DOHH2 (cell line): ENCODE measurements at regions not wholly inside any gene's neighbourhood (a gene's known extent, or its start where the extent isn't known, plus 50 kb on each side); places are given as distances from the start of the nearest gene placed in this dataset.

Experiments
- H3F3A ChIP-seq: fragments of 200-600 bp; sonication (generic), shearing (Covaris generic); 2 replicates; pipeline ENCODE4 v1.6.0; 2016; ENCODE audit warnings: antibody characterized with exemption, mild to moderate bottlenecking; ENCODE audit not compliant: control insufficient read depth, insufficient read depth
- H3K27ac ChIP-seq: fragments of 200-600 bp; sonication (generic); 2 replicates; pipeline ENCODE4 v1.5.1; 2014; ENCODE audit warnings: low read depth, mild to moderate bottlenecking, low read length, moderate library complexity
- H3K27me3 ChIP-seq: fragments of 200-600 bp; sonication (generic); 2 replicates; pipeline ENCODE4 v1.6.1; 2014; ENCODE audit warnings: mild to moderate bottlenecking, low read length, mixed read lengths; ENCODE audit not compliant: control insufficient read depth
- H3K36me3 ChIP-seq: fragments of 200-600 bp; sonication (generic); 2 replicates; pipeline ENCODE4 v1.6.1; 2014; ENCODE audit warnings: mild to moderate bottlenecking, low read length, moderate library complexity, mixed read lengths; ENCODE audit not compliant: control insufficient read depth
- H3K4me1 ChIP-seq: fragments of 200-600 bp; sonication (generic); 2 replicates; pipeline ENCODE4 v1.6.1; 2014; ENCODE audit warnings: mild to moderate bottlenecking, low read length, mixed read lengths; ENCODE audit not compliant: control insufficient read depth
- H3K4me2 ChIP-seq: fragments of 200-600 bp; sonication (generic); 2 replicates; pipeline ENCODE4 v1.6.0; 2014; ENCODE audit warnings: mild to moderate bottlenecking, low read length, moderate library complexity
- H3K4me3 ChIP-seq: fragments of 200-600 bp; sonication (generic); 2 replicates; pipeline ENCODE4 v1.5.1; 2014; ENCODE audit warnings: mild to moderate bottlenecking, low read length, mixed read lengths
- H3K79me2 ChIP-seq: fragments of 200-600 bp; sonication (generic); 2 replicates; pipeline ENCODE4 v1.6.1; 2014; ENCODE audit warnings: mild to moderate bottlenecking, low read length, mixed read lengths; ENCODE audit not compliant: control insufficient read depth
- H3K9me2 ChIP-seq: fragments of 200-600 bp; sonication (generic); replicated peaks from 2 replicates; pipeline ENCODE4 v1.6.1; 2014; ENCODE audit warnings: mild to moderate bottlenecking, low read length, mixed read lengths; ENCODE audit not compliant: control insufficient read depth
- H3K9me3 ChIP-seq: fragments of 200-600 bp; sonication (generic); 2 replicates; pipeline ENCODE4 v1.6.1; 2014; ENCODE audit warnings: antibody characterized with exemption, low read length, mixed read lengths; ENCODE audit not compliant: control insufficient read depth, insufficient read depth
- H4K20me1 ChIP-seq: fragments of 200-600 bp; sonication (generic); 2 replicates; pipeline ENCODE4 v1.6.0; 2014; ENCODE audit warnings: low read depth, mild to moderate bottlenecking, antibody characterized with exemption, low read length, moderate library complexity; ENCODE audit not compliant: control insufficient read depth, insufficient read depth
- CTCF ChIP-seq: fragments of 200-600 bp; sonication (generic); IDR thresholded peaks from one replicate; pipeline ENCODE4 v1.5.1; 2014; ENCODE audit warnings: antibody characterized with exemption, mild to moderate bottlenecking, low read depth, low read length; ENCODE audit not compliant: poor library complexity, severe bottlenecking
- EZH2phosphoT487 ChIP-seq: fragments of 200-600 bp; sonication (generic); IDR thresholded peaks from 2 replicates; pipeline ENCODE4 v1.6.1; 2017; ENCODE audit warnings: borderline replicate concordance, mild to moderate bottlenecking, antibody characterized with exemption, low read length, moderate library complexity, mixed read lengths

- no peaks in the 10 kb centered on the region for H3K9me3 ChIP-seq
- H3K79me2 ChIP-seq = no peaks in the 10 kb centered on the region
- H3K9me2 ChIP-seq = no peaks in the 10 kb centered on the region
- H3K27ac ChIP-seq = no peak overlapping the region
- no peaks in the 10 kb centered on the region for H4K20me1 ChIP-seq
- no peaks in the 10 kb centered on the region for H3K4me1 ChIP-seq
- no peaks in the 10 kb centered on the region for H3K27me3 ChIP-seq
- TF ChIP-seq CTCF (no peak), EZH2phosphoT487 (no peak)
- no peak overlapping the region for H3K4me2 ChIP-seq
- H3K36me3 ChIP-seq = no peaks in the 10 kb centered on the region
- no peak overlapping the region for H3K4me3 ChIP-seq
- H3F3A ChIP-seq = no peaks in the 10 kb centered on the region
Measured at GRCh38 chr14:101507836-101508150, 53.5 kb upstream of the DIO3 start.

DNA sequence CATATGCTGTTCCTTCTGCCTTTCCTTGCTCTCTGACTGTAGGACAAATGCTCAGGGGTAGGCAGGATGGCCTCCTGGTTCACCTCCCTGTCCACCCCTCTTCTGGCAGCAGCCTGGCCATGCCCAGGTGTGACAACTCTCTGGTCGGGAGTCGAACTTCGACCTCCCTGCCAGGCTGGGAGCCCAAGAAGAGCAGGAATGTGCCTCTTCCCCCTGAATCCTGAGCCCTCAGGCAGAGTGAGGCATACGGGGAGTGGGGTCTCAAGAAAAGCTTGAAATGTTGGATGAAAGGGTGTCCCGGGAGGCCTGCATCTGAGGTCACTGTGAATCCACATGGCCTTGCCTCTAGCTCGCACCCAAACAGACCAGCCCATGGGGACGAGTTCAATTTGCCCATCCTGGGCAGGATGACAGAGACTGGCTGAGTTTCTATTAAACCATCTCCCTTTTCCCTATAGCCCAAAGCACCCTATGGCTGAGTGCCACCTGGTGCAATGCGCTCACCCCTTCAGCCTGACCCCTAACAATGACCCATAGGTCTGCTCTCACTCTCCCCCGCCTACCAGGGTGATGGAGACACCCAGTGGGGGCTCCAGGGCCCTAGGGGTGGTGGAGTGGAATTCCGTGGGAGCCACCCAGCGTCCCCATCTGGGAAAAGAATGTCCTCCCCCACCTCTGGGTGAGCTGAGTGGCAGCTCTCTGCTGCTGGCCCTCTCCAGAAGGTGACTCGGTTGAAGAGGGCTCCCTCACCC lies 52.9 kb upstream of the DIO3 start:
- no peak overlapping the region for H3K27ac ChIP-seq
- no peaks in the 10 kb centered on the region for H3K4me1 ChIP-seq
- no peak overlapping the region for H3K4me2 ChIP-seq

DNA sequence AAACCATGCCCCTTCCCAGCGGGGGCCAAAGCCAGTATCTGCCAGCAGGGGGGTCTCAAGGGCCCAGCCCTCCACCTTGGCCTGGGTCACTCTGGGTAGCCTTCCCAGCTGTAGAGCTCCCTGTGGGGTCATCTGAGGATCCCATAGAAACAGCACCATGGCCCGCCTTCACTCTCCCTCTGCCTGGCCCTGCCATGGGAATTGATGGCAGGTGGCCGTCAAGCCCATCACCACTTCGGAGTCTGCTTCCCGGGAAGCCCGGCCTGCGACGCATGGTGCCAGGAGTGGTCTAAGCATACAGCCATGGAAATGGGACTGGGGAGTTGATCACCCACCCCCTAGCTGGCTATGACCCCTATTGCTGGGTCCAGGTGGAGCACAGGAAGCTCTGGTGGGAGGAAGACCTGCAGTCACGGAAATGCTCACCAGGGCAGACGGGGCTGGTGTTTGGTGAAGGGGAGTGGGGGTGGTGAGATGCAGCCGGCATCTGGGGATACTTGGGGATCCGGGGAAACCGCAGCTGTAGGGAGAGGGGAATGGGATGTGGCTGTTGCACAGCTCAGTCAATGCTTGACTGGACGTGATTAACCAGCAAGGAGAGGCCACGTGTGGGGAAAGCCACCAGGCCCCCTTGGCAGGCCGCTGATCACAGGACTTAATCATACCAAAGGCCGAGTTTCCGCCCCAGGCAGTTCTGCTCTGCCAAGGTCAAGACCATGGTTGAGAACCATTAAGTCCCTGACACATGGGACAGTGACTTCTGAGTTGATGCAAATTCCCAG lies 52.2 kb upstream of the DIO3 start:
- H3K4me1 ChIP-seq = no peaks in the 10 kb centered on the region
- no peaks in the 10 kb centered on the region for H3K9me3 ChIP-seq
- no peaks in the 10 kb centered on the region for H4K20me1 ChIP-seq
- H3K27ac ChIP-seq = no peak overlapping the region
- no peak overlapping the region for H3K4me2 ChIP-seq
- H3K9me2 ChIP-seq = no peaks in the 10 kb centered on the region
- H3K4me3 ChIP-seq = no peak overlapping the region
- H3K36me3 ChIP-seq = no peaks in the 10 kb centered on the region
- H3K27me3 ChIP-seq = no peaks in the 10 kb centered on the region
- H3F3A ChIP-seq = no peaks in the 10 kb centered on the region
- TF ChIP-seq CTCF (no peak), EZH2phosphoT487 (no peak)
- no peaks in the 10 kb centered on the region for H3K79me2 ChIP-seq

More for the DNA sequence above, 52.9 kb upstream of the DIO3 start:
- Histone ChIP-seq H4K20me1 (no peaks in the 10 kb centered on the region), H3K9me2 (no peaks in the 10 kb centered on the region), H3K79me2 (no peaks in the 10 kb centered on the region), H3F3A (no peaks in the 10 kb centered on the region), H3K4me3 (no peak overlapping the region), H3K36me3 (no peaks in the 10 kb centered on the region), H3K9me3 (no peaks in the 10 kb centered on the region), H3K27me3 (no peaks in the 10 kb centered on the region)
- no peak for TF ChIP-seq CTCF
- no peak for TF ChIP-seq EZH2phosphoT487
